Astrocyte (in vitro differentiated cells and primary cell): ENCODE measurements at regions not wholly inside any gene's neighbourhood (a gene's known extent, or its start where the extent isn't known, plus 50 kb on each side); places are given as distances from the start of the nearest gene placed in this dataset.

Experiments used
- CTCF ChIP-seq: IDR thresholded peaks from 2 replicates; pipeline ENCODE4 v1.5.1; 2011; ENCODE audit warnings: low read depth, mild to moderate bottlenecking, inconsistent platforms, low read length, moderate library complexity; ENCODE audit not compliant: insufficient read depth
- EZH2 ChIP-seq: IDR thresholded peaks from 2 replicates; pipeline ENCODE4 v1.6.1; 2012; ENCODE audit warnings: mild to moderate bottlenecking, low read length, inconsistent platforms; ENCODE audit not compliant: insufficient read depth

GRCh38 chr5:120932480-120932879, 468.4 kb downstream of the PRR16 start:
- TF ChIP-seq CTCF: no peak
- no peak for TF ChIP-seq EZH2
